ENCODE measurements at regions not wholly inside any gene's neighbourhood (a gene's known extent, or its start where the extent isn't known, plus 50 kb on each side); places are given as distances from the start of the nearest gene placed in this dataset.

DNA sequence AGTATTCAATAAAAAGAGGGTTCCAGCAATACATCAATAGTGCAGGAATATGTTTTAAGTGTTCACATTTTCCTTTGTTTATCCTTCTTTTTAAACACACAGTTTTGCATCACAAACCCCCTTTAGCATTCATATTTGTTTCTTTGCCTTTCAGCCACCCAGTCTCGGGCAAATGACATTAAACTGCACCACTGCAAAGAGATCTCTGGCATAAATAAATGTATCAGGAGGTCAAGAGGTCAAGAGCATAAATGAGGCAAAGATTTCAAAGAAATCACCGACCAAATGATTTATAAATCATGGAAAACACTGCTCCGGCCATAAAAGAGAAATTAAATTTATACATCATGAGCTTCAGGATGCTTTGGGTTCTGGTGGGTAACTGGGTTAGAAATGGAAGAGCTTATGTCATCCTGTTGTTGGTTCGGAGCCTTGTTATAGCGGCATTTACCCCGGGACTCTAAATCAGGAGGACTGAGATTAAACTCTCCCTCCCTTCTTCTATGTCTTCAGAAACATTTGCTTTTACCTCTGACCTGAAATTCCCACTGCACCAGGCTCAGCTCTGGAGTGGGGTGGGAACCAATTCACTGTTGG is 449.6 kb upstream of the CLINT1 start:
- no peak for DNase-seq (ENCODE audit: low read depth)
- in situ Hi-C loops (cut with HindIII; ENCODE audit: low pct_unique_long_range_greater_than_20kb, low sequenced_read_pairs): no loop called here

GRCh38 chr5:158305861-158306260 is 446.9 kb upstream of the CLINT1 start:
- in situ Hi-C loops (cut with HindIII; ENCODE audit: low pct_unique_long_range_greater_than_20kb, low sequenced_read_pairs): no loop called here
- no peak for DNase-seq (ENCODE audit: low read depth)

DNA sequence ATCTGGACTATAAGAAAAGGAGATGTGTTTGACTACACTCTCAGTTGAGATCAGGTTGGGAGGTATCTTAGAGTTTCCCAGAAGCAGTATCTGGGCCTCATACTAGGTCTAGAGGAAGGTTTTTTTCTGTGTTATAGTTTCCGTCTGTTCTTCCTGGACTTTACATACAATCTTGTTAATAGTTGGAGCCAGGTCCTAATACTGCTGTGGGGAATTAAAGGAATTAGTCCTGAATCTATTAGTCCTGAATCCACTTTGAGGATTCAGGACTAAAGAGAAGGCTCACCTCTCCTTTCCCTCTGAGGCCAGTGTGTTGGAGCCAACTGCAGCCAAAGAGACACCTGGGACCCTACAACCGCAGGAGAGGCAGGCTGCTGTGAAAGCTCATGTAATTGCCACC is 445.7 kb upstream of the CLINT1 start:
- in situ Hi-C loops (cut with HindIII; ENCODE audit: low pct_unique_long_range_greater_than_20kb, low sequenced_read_pairs): no loop called here
- no peak for DNase-seq (ENCODE audit: low read depth)

- no peak for DNase-seq (ENCODE audit: low read depth)
- in situ Hi-C loops (cut with HindIII; ENCODE audit: low pct_unique_long_range_greater_than_20kb, low sequenced_read_pairs): no loop called here
These were observed 444.9 kb upstream of the CLINT1 start for GRCh38 chr5:158303883-158304282.

- in situ Hi-C loops (cut with HindIII; ENCODE audit: low pct_unique_long_range_greater_than_20kb, low sequenced_read_pairs): no loop called here
- DNase-seq (ENCODE audit: low read depth): no peak
These were observed 444.3 kb upstream of the CLINT1 start for GRCh38 chr5:158303275-158303674.

- in situ Hi-C loops (cut with HindIII; ENCODE audit: low pct_unique_long_range_greater_than_20kb, low sequenced_read_pairs): no loop called here
- DNase-seq (ENCODE audit: low read depth): no peak
These were observed 443.1 kb upstream of the CLINT1 start for GRCh38 chr5:158302029-158302428.

GRCh38 chr5:158301186-158301585 is 442.2 kb upstream of the CLINT1 start:
- DNase-seq (ENCODE audit: low read depth): no peak
- in situ Hi-C loops (cut with HindIII; ENCODE audit: low pct_unique_long_range_greater_than_20kb, low sequenced_read_pairs): no loop called here

GRCh38 chr5:158300256-158300655 is 441.3 kb upstream of the CLINT1 start:
- no peak for DNase-seq (ENCODE audit: low read depth)
- in situ Hi-C loops (cut with HindIII; ENCODE audit: low pct_unique_long_range_greater_than_20kb, low sequenced_read_pairs): no loop called here

DNA sequence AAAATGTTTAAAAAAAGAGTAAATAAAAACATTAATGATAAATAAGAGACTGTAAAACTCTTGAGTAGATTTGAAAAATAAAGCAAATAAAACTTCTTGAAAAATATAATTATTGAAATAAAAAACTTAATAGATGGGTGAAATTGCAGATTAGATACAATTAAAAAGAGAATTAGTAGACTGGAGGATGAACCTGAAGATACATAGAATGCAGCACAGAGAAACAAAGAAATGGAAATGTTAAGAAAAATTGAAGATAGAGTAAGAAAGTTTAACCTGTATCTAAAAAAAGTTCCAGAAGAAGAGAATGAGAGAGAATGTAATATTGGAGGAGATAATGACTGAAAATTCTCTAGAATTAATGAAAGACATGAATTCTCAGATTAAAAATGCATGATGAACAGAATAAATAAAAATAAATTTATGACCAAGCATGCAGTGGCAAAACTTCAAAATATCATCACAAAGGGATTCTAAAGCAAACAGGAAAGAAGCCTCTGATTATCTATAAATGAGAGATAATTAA is 438.1 kb upstream of the CLINT1 start:
- in situ Hi-C loops (cut with HindIII; ENCODE audit: low pct_unique_long_range_greater_than_20kb, low sequenced_read_pairs): no loop called here
- no peak for DNase-seq (ENCODE audit: low read depth)

DNA sequence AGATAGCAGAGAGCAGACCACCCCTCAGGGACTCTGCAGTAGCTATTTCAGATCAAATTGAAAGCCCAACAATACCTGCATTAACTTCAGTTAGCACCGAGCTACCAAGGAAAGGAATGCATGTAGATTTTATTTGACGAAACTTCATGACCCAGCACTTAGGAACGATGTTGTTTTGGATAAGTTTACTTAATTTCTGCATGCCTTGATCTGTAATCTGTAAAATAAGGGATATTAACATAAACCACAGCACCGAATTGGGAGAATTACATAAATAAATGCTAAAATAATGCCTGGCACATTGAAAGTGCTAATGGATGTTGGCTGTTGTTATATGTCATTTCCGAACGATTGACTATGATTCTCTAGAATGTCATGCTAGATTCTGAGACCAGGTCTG is 435.8 kb upstream of the CLINT1 start:
- no peak for DNase-seq (ENCODE audit: low read depth)
- in situ Hi-C loops (cut with HindIII; ENCODE audit: low pct_unique_long_range_greater_than_20kb, low sequenced_read_pairs): no loop called here

- no peak for DNase-seq (ENCODE audit: low read depth)
- in situ Hi-C loops (cut with HindIII; ENCODE audit: low pct_unique_long_range_greater_than_20kb, low sequenced_read_pairs): no loop called here
These were observed 434.0 kb upstream of the CLINT1 start for GRCh38 chr5:158292981-158293380.

DNA sequence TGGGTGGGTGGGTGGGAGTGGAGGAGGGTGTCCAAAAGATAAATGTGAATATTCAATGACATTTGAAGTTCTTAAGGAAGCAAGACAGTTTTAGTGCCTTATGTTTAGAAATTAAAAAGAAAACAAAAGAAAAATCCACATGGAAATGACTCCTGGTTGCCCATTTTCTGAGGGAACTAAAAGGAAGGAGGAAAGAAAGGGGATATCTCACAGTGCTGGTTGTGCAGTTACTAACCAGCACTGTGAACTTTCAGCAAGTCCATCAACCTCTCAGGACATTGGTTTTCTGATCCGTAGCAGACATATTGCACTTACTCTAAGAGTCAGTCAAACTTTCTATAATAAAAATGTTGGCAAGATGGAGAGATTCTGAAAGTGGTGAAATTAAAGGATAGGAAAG is 431.0 kb upstream of the CLINT1 start:
- no peak for DNase-seq (ENCODE audit: low read depth)
- in situ Hi-C loops (cut with HindIII; ENCODE audit: low pct_unique_long_range_greater_than_20kb, low sequenced_read_pairs): no loop called here

DNA sequence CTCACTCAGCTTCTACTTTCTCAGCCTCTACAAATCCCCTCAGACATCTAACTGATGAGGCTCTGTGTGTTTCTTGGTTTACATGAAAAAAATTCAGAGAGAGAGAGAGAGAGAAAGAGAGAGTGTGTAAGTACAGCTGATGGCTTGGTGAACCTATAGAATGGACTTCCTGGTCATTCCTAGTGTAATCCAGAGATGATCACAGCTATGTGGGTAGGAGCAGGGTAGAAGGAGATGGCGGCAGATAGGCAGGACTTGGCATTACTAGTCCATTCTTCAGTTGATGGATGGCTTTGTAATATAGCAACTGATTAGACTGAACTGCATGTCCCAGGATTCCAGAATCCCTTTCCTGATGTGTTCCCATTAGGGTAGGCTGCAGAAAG is 429.3 kb upstream of the CLINT1 start:
- DNase-seq (ENCODE audit: low read depth): no peak
- in situ Hi-C loops (cut with HindIII; ENCODE audit: low pct_unique_long_range_greater_than_20kb, low sequenced_read_pairs): no loop called here

DNA sequence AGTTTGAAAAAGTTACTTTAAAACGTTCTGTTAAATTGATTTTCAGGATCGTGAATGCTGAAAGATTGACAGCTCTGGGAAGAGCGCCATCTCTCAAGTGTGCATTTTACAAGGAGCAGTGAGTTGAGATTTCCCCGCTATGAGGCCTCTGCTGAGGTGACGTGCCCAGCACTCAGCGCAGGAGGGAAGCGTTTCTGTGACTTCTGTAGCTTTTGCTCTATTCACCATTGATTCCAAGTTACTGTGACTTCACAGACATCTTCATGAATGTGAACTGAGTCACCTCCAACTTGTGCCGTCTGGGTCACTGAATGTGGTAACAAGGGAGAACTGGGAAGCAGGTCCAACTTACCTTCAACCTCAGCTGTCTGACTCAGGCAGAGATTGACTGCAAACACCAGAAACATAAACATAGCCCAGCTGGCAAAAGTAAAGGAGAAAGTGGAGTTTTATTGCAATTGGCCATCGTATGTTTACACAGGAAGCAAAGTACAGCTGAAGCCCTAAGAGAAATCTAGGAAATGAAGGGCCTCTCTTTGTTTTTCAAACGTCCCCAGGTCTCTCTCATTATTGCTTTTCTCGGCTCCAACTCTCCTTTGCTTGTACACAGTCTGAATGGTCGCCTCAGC is 428.8 kb upstream of the CLINT1 start:
- in situ Hi-C loops (cut with HindIII; ENCODE audit: low pct_unique_long_range_greater_than_20kb, low sequenced_read_pairs): no loop called here
- DNase-seq (ENCODE audit: low read depth): peak; percentile 19

- DNase-seq (ENCODE audit: low read depth): no peak
- in situ Hi-C loops (cut with HindIII; ENCODE audit: low pct_unique_long_range_greater_than_20kb, low sequenced_read_pairs): no loop called here
These were observed 427.9 kb upstream of the CLINT1 start for GRCh38 chr5:158286827-158287226.

DNA sequence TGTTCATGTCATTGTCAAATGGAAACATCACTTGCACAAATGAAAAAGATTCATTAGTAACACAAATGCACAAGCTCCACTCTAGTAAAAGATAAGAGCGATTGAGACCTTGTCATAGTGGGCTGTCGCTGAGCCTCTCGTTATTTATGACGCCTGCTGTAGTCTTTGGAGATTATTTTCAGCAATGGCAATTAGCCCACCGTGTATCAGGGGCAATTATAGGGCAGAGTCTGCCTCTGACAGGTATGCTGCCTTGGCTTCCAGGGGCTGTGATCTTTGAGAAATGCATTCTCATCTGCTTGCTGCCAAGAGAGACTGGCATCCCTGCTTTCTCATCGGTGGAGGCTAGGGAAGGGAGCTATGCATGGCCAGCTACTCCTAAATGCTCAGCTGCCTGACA is 426.8 kb upstream of the CLINT1 start:
- DNase-seq (ENCODE audit: low read depth): no peak
- in situ Hi-C loops (cut with HindIII; ENCODE audit: low pct_unique_long_range_greater_than_20kb, low sequenced_read_pairs): no loop called here

GRCh38 chr5:158284242-158284641 is 425.3 kb upstream of the CLINT1 start:
- in situ Hi-C loops (cut with HindIII; ENCODE audit: low pct_unique_long_range_greater_than_20kb, low sequenced_read_pairs): no loop called here
- no peak for DNase-seq (ENCODE audit: low read depth)

- in situ Hi-C loops (cut with HindIII; ENCODE audit: low pct_unique_long_range_greater_than_20kb, low sequenced_read_pairs): no loop called here
- no peak for DNase-seq (ENCODE audit: low read depth)
These were observed 424.5 kb upstream of the CLINT1 start for GRCh38 chr5:158283397-158283796.

GRCh38 chr5:158278216-158278925 is 419.4 kb upstream of the CLINT1 start:
- in situ Hi-C loops (cut with HindIII; ENCODE audit: low pct_unique_long_range_greater_than_20kb, low sequenced_read_pairs): no loop called here
- DNase-seq (ENCODE audit: low read depth): no peak

DNA sequence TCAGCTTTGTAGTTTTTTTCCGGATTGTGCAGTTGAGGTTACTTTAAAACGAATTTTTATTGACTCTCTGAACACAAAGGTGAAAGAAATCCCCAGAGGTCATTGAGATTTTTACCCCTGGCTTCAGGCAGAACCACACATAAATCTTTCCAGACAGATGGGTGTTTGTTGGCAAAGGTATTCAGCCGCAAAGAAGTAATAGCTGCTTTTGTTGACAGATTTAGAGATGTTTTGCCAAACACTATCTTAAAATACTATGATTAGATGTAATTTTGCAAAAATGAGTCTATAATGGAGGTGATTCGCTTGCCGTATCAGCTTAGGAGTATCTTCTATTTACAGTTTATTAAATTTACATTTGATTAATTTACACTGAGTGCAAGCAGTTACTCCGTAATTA is 418.3 kb upstream of the CLINT1 start:
- DNase-seq (ENCODE audit: low read depth): no peak
- in situ Hi-C loops (cut with HindIII; ENCODE audit: low pct_unique_long_range_greater_than_20kb, low sequenced_read_pairs): no loop called here
